Upper lobe of left lung (tissue), 6 donors: ENCODE measurements at regions not wholly inside any gene's neighbourhood (a gene's known extent, or its start where the extent isn't known, plus 50 kb on each side); places are given as distances from the start of the nearest gene placed in this dataset.
"Not testable (repeated sequence)": the region's sequence is repeated elsewhere in the genome, so short reads cannot be mapped to it uniquely, and the experiment has no call there.

Experiments used
- ATAC-seq, 2 donors: fragments of 200-7000 bp; cut with Tn5 transposase; one replicate each; pipeline ENCODE4 v1.9.1; 2022; ENCODE audit warnings: mild to moderate bottlenecking in 2 of 2, moderate library complexity in 2 of 2; ENCODE audit not compliant: low FRiP score in 2 of 2
- DNase-seq, 2 donors: peaks; one replicate each; pipeline ENCODE4 v3.0.0-alpha.2; 2019 to 2020
- H3K27ac ChIP-seq, 4 donors: fragments of 200-600 bp; sonication (generic); one replicate each; pipeline ENCODE4 v1.5.1; 2016 to 2019
- H3K27me3 ChIP-seq, 4 donors: fragments of 200-600 bp; sonication (generic); one replicate each; pipeline ENCODE4 v1.5.1; 2017 to 2019
- H3K36me3 ChIP-seq, 4 donors: fragments of 200-600 bp; sonication (generic); one replicate each; pipeline ENCODE4 v1.5.1; 2016 to 2019
- H3K4me1 ChIP-seq, 4 donors: fragments of 200-600 bp; sonication (generic); one replicate each; pipeline ENCODE4 v1.5.1; 2018 to 2019
- H3K4me3 ChIP-seq, 4 donors: fragments of 200-600 bp; sonication (generic); one replicate each; pipeline ENCODE4 v1.5.1; 2017 to 2019; ENCODE audit warnings: mild to moderate bottlenecking in 2 of 4, moderate library complexity in 1 of 4
- H3K9me3 ChIP-seq, 4 donors: fragments of 200-600 bp; sonication (generic); one replicate each; pipeline ENCODE4 v1.5.1; 2018 to 2019
- EP300 ChIP-seq, 4 donors: sonication (generic); formaldehyde crosslinking; IDR thresholded peaks; one replicate each; pipeline ENCODE4 v1.5.1; 2017; ENCODE audit warnings: antibody characterized with exemption in 4 of 4, control low read depth in 2 of 4
- POLR2A ChIP-seq, 4 donors: fragments of 450-650 bp; IDR thresholded peaks; one replicate each; pipeline ENCODE4 v1.5.1; 2016 to 2017; ENCODE audit warnings: antibody characterized with exemption in 4 of 4, mild to moderate bottlenecking in 2 of 4
- POLR2AphosphoS5 ChIP-seq, 2 donors: sonication (generic); formaldehyde crosslinking; IDR thresholded peaks; one replicate each; pipeline ENCODE4 v1.5.1; 2017; ENCODE audit warnings: antibody characterized with exemption in 2 of 2
- WGBS, 2 donors: methylation state at CpG; one replicate each; pipeline ENCODE4 v1.1.5; 2017 to 2018; 5-methylcytosine and 5-hydroxymethylcytosine counted together
- TF ChIP-seq, protein P1 (sequence below), 6 experiments: fragments of 450-650 bp in 4 of 6; fragments of 200-600 bp in 2 of 6; sonication (generic) in 2 of 6; IDR thresholded peaks; one replicate each; pipeline ENCODE4 v1.5.1; 2016 to 2019; ENCODE audit warnings: antibody characterized with exemption in 6 of 6
- donor health status: DM: no; HTN: no; CAD: no; lungs with moderate emphysema.
- donor health status: DM: no; HTN: yes; CAD: no; lungs with severe emphysema.

DNA sequence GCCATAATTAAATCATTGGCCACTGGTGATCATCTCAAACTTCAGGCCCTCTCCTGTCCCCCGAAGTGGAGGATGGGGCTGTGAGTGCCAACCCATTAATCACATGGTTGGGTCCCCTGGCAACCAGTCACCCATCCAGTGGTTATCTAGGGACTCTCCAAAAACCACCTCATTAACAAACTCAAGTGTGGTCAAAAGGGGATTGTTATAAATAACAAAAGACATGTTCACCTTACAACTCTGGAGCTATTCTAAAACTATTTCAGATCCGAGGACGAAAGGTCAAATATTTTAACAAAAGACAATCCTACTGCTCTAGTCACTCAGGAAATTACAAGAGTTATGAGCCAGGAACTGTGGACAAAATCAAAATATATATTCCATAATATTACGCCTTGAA lies 60.0 kb upstream of the PRNP start:
- Histone ChIP-seq H3K4me3 (no peak overlapping the region), H3K27ac (no peak overlapping the region), H3K9me3 (no peaks in the 10 kb centered on the region), H3K4me1 (no peaks in the 10 kb centered on the region), H3K27me3 (no peaks in the 10 kb centered on the region), H3K36me3 (no peaks in the 10 kb centered on the region)
- ATAC-seq (no peak), DNase-seq (no peak)
- no peak for TF ChIP-seq POLR2AphosphoS5 (IDR thresholded peaks at IDR 0.05)
- TF ChIP-seq, protein P1, sequence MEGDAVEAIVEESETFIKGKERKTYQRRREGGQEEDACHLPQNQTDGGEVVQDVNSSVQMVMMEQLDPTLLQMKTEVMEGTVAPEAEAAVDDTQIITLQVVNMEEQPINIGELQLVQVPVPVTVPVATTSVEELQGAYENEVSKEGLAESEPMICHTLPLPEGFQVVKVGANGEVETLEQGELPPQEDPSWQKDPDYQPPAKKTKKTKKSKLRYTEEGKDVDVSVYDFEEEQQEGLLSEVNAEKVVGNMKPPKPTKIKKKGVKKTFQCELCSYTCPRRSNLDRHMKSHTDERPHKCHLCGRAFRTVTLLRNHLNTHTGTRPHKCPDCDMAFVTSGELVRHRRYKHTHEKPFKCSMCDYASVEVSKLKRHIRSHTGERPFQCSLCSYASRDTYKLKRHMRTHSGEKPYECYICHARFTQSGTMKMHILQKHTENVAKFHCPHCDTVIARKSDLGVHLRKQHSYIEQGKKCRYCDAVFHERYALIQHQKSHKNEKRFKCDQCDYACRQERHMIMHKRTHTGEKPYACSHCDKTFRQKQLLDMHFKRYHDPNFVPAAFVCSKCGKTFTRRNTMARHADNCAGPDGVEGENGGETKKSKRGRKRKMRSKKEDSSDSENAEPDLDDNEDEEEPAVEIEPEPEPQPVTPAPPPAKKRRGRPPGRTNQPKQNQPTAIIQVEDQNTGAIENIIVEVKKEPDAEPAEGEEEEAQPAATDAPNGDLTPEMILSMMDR (IDR thresholded peaks at IDR 0.05): no peak
- no peak for TF ChIP-seq POLR2A (IDR thresholded peaks at IDR 0.05)
- no peak for TF ChIP-seq EP300 (IDR thresholded peaks at IDR 0.05)
- 78 to 79% methylated on average over 4 of the region's 4 CpGs for WGBS, 2 donors

DNA sequence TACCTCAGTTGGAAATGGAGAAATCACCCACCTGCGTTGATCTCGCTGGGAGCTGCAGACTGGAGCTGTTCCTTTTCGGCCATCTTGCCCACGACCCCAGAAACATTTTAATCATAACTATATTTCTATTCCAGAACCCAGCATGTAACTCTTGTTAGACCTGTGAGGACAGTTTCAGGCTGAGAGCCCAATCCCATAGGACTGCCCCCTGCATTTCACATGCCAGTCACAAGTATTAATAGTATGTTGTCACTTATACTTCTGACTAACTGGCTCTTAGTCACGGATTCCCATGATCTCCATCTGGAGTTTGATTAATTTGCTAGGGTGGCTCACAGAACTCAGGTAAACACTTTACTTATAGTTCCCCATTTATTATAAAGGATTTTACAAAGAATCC lies 60.6 kb upstream of the PRNP start:
- WGBS, 2 donors: 91 to 95% methylated on average over 5 of the region's 5 CpGs
- TF ChIP-seq, protein P1 (IDR thresholded peaks at IDR 0.05): no peak
- no peak for TF ChIP-seq EP300 (IDR thresholded peaks at IDR 0.05)
- no peaks in the 10 kb centered on the region for H3K36me3 ChIP-seq
- H3K4me1 ChIP-seq: no peaks in the 10 kb centered on the region
- H3K27ac ChIP-seq: no peak overlapping the region
- DNase-seq (no peak), ATAC-seq (no peak)
- H3K4me3 ChIP-seq: no peak overlapping the region
- H3K27me3 ChIP-seq: no peaks in the 10 kb centered on the region
- no peaks in the 10 kb centered on the region for H3K9me3 ChIP-seq

DNA sequence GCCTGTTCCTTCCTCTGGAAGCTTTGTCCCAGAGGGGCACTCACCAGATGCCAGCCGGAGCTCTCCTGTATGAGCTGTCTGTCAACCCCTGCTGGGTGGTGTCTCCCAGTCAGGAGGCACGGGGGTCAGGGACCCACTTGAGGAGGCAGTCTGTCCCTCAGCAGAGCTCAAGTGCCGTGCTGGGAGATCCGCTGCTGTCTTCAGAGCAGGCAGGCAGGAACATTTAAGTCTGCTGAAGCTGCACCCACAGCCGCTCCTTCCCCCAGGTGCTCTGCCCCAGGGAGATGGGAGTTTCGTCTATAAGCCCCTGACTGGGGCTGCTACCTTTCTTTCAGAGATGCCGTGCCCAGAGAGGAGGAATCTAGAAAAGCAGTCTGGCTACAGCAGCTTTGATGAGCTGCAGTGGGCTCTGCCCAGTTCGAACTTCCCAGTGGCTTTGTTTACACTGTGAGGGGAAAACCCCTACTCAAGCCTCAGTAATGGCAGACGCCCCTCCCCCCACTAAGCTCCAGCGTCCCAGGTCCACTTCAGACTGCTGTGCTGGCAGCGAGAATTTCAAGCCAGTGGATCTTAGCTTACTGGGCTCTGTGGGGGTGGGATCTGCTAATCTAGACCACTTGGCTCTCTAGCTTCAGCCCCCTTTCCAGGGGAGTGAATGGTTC lies 61.5 kb upstream of the PRNP start:
- H3K27ac ChIP-seq, DNase-seq, H3K4me3 ChIP-seq, H3K4me1 ChIP-seq, ATAC-seq, H3K27me3 ChIP-seq, H3K36me3 ChIP-seq, H3K9me3 ChIP-seq: not testable (repeated sequence)
- 67 to 75% methylated on average over 1 to 11 of the region's 11 CpGs for WGBS, 2 donors

DNA sequence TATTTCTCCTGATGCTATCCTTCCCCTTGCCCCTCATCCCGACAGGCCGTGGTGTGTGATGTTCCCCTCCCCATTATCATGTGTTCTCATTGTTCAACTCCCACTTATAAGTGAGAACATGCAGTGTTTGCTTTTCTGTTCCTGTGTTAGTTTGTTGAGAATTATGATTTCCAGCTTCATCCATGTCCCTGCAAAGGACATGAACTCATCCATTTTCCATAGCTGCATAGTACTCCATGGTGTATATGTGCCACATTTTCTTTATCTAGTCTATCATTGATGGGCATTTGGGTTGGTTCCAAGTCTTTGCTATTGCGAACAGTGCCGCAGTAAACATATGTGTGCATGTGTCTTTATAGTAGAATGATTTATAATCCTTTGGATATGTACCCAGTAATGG lies 67.1 kb upstream of the PRNP start:
- not testable (repeated sequence) for H3K27ac ChIP-seq, H3K9me3 ChIP-seq, H3K36me3 ChIP-seq, ATAC-seq, H3K4me1 ChIP-seq, DNase-seq, H3K27me3 ChIP-seq, H3K4me3 ChIP-seq
- WGBS, 2 donors: 92 to 93% methylated on average over 4 of the region's 4 CpGs

DNA sequence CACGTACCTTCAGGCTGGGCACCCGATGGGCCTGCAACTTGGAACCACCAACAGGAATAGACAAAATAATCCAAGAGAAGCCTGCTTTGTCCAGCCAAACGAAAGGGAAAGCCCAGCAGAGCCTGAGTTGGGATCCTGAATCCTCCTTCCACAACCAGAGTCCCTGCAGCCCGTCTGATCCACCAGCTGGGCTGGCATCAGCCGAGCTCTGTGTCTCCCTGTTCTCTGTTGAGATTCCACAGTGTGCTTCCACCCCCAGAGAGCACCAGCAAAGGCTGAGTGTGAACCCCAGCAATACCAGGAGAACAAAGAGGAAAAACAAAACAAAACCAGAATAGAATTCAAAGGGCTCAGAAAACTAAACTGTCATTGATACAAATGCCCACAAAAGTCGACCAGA lies 68.8 kb upstream of the PRNP start:
- DNase-seq: no peak
- Histone ChIP-seq H3K4me3 (no peak overlapping the region), H3K36me3 (no peaks in the 10 kb centered on the region), H3K9me3 (no peaks in the 10 kb centered on the region), H3K4me1 (no peaks in the 10 kb centered on the region), H3K27ac (no peak overlapping the region), H3K27me3 (no peaks in the 10 kb centered on the region)
- 81 to 85% methylated on average over 6 of the region's 6 CpGs for WGBS, 2 donors
- no peak for ATAC-seq
- TF ChIP-seq EP300 (IDR thresholded peaks at IDR 0.05): no peak
- no peak for TF ChIP-seq POLR2A (IDR thresholded peaks at IDR 0.05)
- no peak for TF ChIP-seq POLR2AphosphoS5 (IDR thresholded peaks at IDR 0.05)
- TF ChIP-seq, protein P1 (IDR thresholded peaks at IDR 0.05): no peak

DNA sequence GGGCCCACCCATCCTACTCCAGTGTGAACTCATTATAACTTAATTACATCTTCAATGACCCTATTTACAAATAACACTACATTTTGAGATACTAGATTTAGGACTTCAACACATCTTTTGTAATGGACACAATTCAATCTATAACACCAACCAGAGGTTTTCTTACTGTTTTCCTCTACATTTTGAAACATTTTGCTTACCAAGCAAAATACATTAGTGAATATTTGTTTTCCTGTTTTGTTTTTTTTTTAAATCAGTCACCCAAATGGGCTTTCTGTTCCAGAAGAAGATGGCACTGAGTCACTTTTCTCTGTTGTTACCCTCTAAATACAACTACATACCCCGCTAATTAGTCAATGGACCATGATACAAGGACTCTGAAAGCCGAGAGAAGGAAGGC lies 69.2 kb upstream of the PRNP start:
- TF ChIP-seq, protein P1 (IDR thresholded peaks at IDR 0.05): no peak
- TF ChIP-seq EP300 (IDR thresholded peaks at IDR 0.05): no peak
- no peak for TF ChIP-seq POLR2A (IDR thresholded peaks at IDR 0.05)
- TF ChIP-seq POLR2AphosphoS5 (IDR thresholded peaks at IDR 0.05): no peak
- H3K36me3 ChIP-seq: no peaks in the 10 kb centered on the region
- H3K9me3 ChIP-seq: no peaks in the 10 kb centered on the region

More for the DNA sequence above, 69.2 kb upstream of the PRNP start:
- Histone ChIP-seq H3K4me3 (no peak overlapping the region), H3K27ac (no peak overlapping the region), H3K27me3 (no peaks in the 10 kb centered on the region), H3K4me1 (no peaks in the 10 kb centered on the region)
- DNase-seq (no peak), ATAC-seq (no peak)
- 95 to 96% methylated on average over 2 of the region's 2 CpGs for WGBS, 2 donors
